Mammary epithelial cell (primary cell): ENCODE measurements at regions not wholly inside any gene's neighbourhood (a gene's known extent, or its start where the extent isn't known, plus 50 kb on each side); places are given as distances from the start of the nearest gene placed in this dataset.

ENCODE experiments used
- CTCF ChIP-seq, 2 donors: IDR thresholded peaks in 1 of 2; conservative IDR thresholded peaks in 1 of 2; 2 replicates each; pipeline ENCODE4 v1.5.1; 2011 to 2012; ENCODE audit warnings: inconsistent platforms in 2 of 2, low read length in 2 of 2, mild to moderate bottlenecking in 2 of 2, control low read depth in 1 of 2, low read depth in 1 of 2; ENCODE audit not compliant: insufficient read depth in 1 of 2; ENCODE audit errors: extremely low read depth in 1 of 2
- EZH2 ChIP-seq: IDR thresholded peaks from 2 replicates; pipeline ENCODE4 v1.6.1; 2012; ENCODE audit warnings: low read length, inconsistent platforms, borderline replicate concordance

- TF ChIP-seq CTCF (conservative IDR thresholded peaks at IDR 0.05 in 1 of 2, IDR thresholded peaks at IDR 0.05 in 1 of 2; ENCODE audit: extremely low read depth in 1 of 2, insufficient read depth in 1 of 2, low read depth in 1 of 2, low read length in 2 of 2) (no peak), EZH2 (no peak)
Measured at GRCh38 chr9:106218854-106219253, 524.5 kb downstream of the TMEM38B start.
